ENCODE measurements at regions not wholly inside any gene's neighbourhood (a gene's known extent, or its start where the extent isn't known, plus 50 kb on each side); places are given as distances from the start of the nearest gene placed in this dataset.

DNA sequence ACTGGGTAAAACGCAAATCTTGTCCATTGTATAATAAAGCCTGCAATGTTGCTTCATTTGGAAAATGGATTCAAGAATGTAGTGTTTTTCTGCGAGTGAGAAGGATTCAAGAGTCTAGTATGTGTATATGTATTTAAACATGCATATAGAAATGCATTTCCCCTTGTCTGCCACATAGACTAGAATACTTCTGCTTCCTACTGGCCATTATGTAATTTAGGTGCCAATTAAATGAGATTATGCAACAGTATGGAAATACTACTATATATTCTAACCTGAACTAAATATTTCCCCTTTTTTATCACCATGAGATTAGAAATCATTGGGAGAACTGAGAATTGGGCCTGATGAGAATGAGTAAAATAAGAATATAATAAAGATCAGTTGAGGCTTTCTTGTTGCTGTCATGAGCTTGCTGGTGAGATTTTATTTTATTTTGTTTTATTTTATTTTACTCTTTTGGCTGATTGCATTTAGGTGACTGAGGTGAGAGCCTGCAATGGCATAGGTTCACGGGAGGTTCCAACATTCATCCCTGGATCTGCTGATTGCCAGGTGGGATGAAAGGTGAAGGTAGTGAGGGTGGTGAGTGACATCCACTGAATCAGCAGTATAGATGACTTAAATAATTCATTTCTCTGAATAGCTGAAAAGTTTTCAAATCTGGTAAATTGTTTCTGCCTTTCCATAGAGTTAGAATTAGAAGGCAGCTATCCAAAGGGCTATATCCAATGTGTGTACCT is 95.6 kb upstream of the SLC4A4 start:
- no peak overlapping the region for H3K4me3 ChIP-seq (ENCODE audit: low read depth, low read length)
- Mint-ChIP-seq H3K4me3 (no peak overlapping the region), H3K27me3 (peaks cover 6% of the 10 kb centered on the region), H3K27ac (no peak overlapping the region), H3K9me3 (no peaks in the 10 kb centered on the region), H3K4me1 (no peaks in the 10 kb centered on the region), H3K36me3 (no peaks in the 10 kb centered on the region)
- H3K4me1 ChIP-seq (ENCODE audit: control insufficient read depth, insufficient read depth, low read length, poor library complexity, severe bottlenecking): no peaks in the 10 kb centered on the region
- peaks cover 3% of the 10 kb centered on the region for H3K27me3 ChIP-seq (ENCODE audit: control insufficient read depth, insufficient read depth, low read length)
- no peaks in the 10 kb centered on the region for H3K36me3 ChIP-seq (ENCODE audit: control insufficient read depth, insufficient read depth, low read length)
- ATAC-seq (ENCODE audit: low read depth in 2 of 2) (no peak), DNase-seq (no peak)
- H3K9me3 ChIP-seq (ENCODE audit: control insufficient read depth in 2 of 2, low read length in 2 of 2): no peaks in the 10 kb centered on the region
- H3K27ac ChIP-seq (ENCODE audit: insufficient read depth, low read length, poor library complexity, severe bottlenecking): no peak overlapping the region

GRCh38 chr4:71247706-71248105 is 91.1 kb upstream of the SLC4A4 start:
- peak overlapping the region in 1 of 3 donors; percentile 49 for H3K27ac Mint-ChIP-seq
- H3K36me3 Mint-ChIP-seq: no peaks in the 10 kb centered on the region
- H3K9me3 Mint-ChIP-seq: no peaks in the 10 kb centered on the region
- Histone ChIP-seq H3K9me3 (ENCODE audit: control insufficient read depth in 2 of 2, low read length in 2 of 2) (no peaks in the 10 kb centered on the region), H3K36me3 (ENCODE audit: control insufficient read depth, insufficient read depth, low read length) (no peaks in the 10 kb centered on the region), H3K4me1 (ENCODE audit: control insufficient read depth, insufficient read depth, low read length, poor library complexity, severe bottlenecking) (no peaks in the 10 kb centered on the region), H3K27ac (ENCODE audit: insufficient read depth, low read length, poor library complexity, severe bottlenecking) (no peak overlapping the region), H3K27me3 (ENCODE audit: control insufficient read depth, insufficient read depth, low read length) (peaks cover 3% of the 10 kb centered on the region), H3K4me3 (ENCODE audit: low read depth, low read length) (no peak overlapping the region)
- DNase-seq (no peak), ATAC-seq (ENCODE audit: low read depth in 2 of 2) (no peak)
- peaks cover 5% of the 10 kb centered on the region for H3K27me3 Mint-ChIP-seq
- H3K4me3 Mint-ChIP-seq: no peak overlapping the region
- no peaks in the 10 kb centered on the region for H3K4me1 Mint-ChIP-seq

DNA sequence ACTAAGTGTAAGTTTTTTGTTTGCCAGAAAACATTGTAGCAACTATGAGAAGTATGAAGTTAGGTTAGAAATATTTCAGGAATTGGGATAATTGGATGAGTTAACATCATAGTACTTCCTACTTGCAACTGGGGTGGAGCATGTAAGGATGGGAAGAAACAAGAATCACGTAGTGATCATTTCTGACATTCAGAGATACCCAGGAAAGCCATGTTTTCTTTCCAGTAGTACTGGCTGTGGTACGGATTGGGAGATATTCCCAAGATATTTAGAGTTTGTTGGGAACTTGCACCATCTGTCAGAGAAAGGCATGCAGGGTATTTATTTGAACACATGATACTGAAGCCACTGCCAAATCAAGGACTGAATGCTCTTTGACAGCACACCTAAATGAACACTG is 87.6 kb upstream of the SLC4A4 start:
- Mint-ChIP-seq H3K36me3 (no peaks in the 10 kb centered on the region), H3K4me3 (no peak overlapping the region), H3K27ac (no peak overlapping the region), H3K27me3 (no peaks in the 10 kb centered on the region), H3K4me1 (no peaks in the 10 kb centered on the region), H3K9me3 (peaks cover 0 to 1% (median 0%) of the 10 kb centered on the region in 7 donors)
- DNase-seq: no peak
- no peak overlapping the region for H3K27ac ChIP-seq (ENCODE audit: insufficient read depth, low read length, poor library complexity, severe bottlenecking)
- peaks cover 1% of the 10 kb centered on the region for H3K27me3 ChIP-seq (ENCODE audit: control insufficient read depth, insufficient read depth, low read length)
- no peaks in the 10 kb centered on the region for H3K9me3 ChIP-seq (ENCODE audit: control insufficient read depth in 2 of 2, low read length in 2 of 2)
- ATAC-seq (ENCODE audit: low read depth in 2 of 2): no peak
- H3K4me3 ChIP-seq (ENCODE audit: low read depth, low read length): no peak overlapping the region
- H3K36me3 ChIP-seq (ENCODE audit: control insufficient read depth, insufficient read depth, low read length): no peaks in the 10 kb centered on the region
- no peaks in the 10 kb centered on the region for H3K4me1 ChIP-seq (ENCODE audit: control insufficient read depth, insufficient read depth, low read length, poor library complexity, severe bottlenecking)

- no peaks in the 10 kb centered on the region for H3K36me3 ChIP-seq (ENCODE audit: control insufficient read depth, insufficient read depth, low read length)
- H3K4me3 Mint-ChIP-seq: no peak overlapping the region
- no peak for ATAC-seq (ENCODE audit: low read depth in 2 of 2)
- peaks cover 1% of the 10 kb centered on the region for H3K27me3 ChIP-seq (ENCODE audit: control insufficient read depth, insufficient read depth, low read length)
- H3K27me3 Mint-ChIP-seq: no peaks in the 10 kb centered on the region
- no peak overlapping the region for H3K27ac Mint-ChIP-seq
- no peak for DNase-seq
- no peak overlapping the region for H3K27ac ChIP-seq (ENCODE audit: insufficient read depth, low read length, poor library complexity, severe bottlenecking)
- H3K4me1 Mint-ChIP-seq: no peaks in the 10 kb centered on the region
- H3K9me3 ChIP-seq (ENCODE audit: control insufficient read depth in 2 of 2, low read length in 2 of 2): no peaks in the 10 kb centered on the region
- H3K4me3 ChIP-seq (ENCODE audit: low read depth, low read length): no peak overlapping the region
- H3K36me3 Mint-ChIP-seq: no peaks in the 10 kb centered on the region
- H3K9me3 Mint-ChIP-seq: peaks cover 0 to 1% (median 0%) of the 10 kb centered on the region in 7 donors
- no peaks in the 10 kb centered on the region for H3K4me1 ChIP-seq (ENCODE audit: control insufficient read depth, insufficient read depth, low read length, poor library complexity, severe bottlenecking)
Observed at GRCh38 chr4:71253545-71253944, 85.3 kb upstream of the SLC4A4 start.

GRCh38 chr4:71254451-71255012 is 84.3 kb upstream of the SLC4A4 start:
- H3K4me3 Mint-ChIP-seq: no peak overlapping the region
- Histone ChIP-seq H3K36me3 (ENCODE audit: control insufficient read depth, insufficient read depth, low read length) (no peaks in the 10 kb centered on the region), H3K4me3 (ENCODE audit: low read depth, low read length) (peak overlapping the region; percentile 9), H3K4me1 (ENCODE audit: control insufficient read depth, insufficient read depth, low read length, poor library complexity, severe bottlenecking) (no peaks in the 10 kb centered on the region), H3K9me3 (ENCODE audit: control insufficient read depth in 2 of 2, low read length in 2 of 2) (no peaks in the 10 kb centered on the region), H3K27ac (ENCODE audit: insufficient read depth, low read length, poor library complexity, severe bottlenecking) (no peak overlapping the region), H3K27me3 (ENCODE audit: control insufficient read depth, insufficient read depth, low read length) (peaks cover 1% of the 10 kb centered on the region)
- no peaks in the 10 kb centered on the region for H3K27me3 Mint-ChIP-seq
- H3K27ac Mint-ChIP-seq: no peak overlapping the region
- ATAC-seq (ENCODE audit: low read depth in 2 of 2) (no peak), DNase-seq (no peak)
- peaks cover 0 to 1% (median 0%) of the 10 kb centered on the region in 7 donors for H3K9me3 Mint-ChIP-seq
- no peaks in the 10 kb centered on the region for H3K4me1 Mint-ChIP-seq
- H3K36me3 Mint-ChIP-seq: no peaks in the 10 kb centered on the region

GRCh38 chr4:71255976-71256375 is 82.8 kb upstream of the SLC4A4 start:
- H3K27me3 ChIP-seq (ENCODE audit: control insufficient read depth, insufficient read depth, low read length): peaks cover 1% of the 10 kb centered on the region
- H3K4me1 ChIP-seq (ENCODE audit: control insufficient read depth, insufficient read depth, low read length, poor library complexity, severe bottlenecking): no peaks in the 10 kb centered on the region
- H3K36me3 ChIP-seq (ENCODE audit: control insufficient read depth, insufficient read depth, low read length): no peaks in the 10 kb centered on the region
- no peaks in the 10 kb centered on the region for H3K27me3 Mint-ChIP-seq
- no peak overlapping the region for H3K27ac Mint-ChIP-seq
- DNase-seq (no peak), ATAC-seq (ENCODE audit: low read depth in 2 of 2) (no peak)
- H3K27ac ChIP-seq (ENCODE audit: insufficient read depth, low read length, poor library complexity, severe bottlenecking): no peak overlapping the region
- H3K9me3 Mint-ChIP-seq: peaks cover 0 to 1% (median 0%) of the 10 kb centered on the region in 7 donors
- H3K4me3 Mint-ChIP-seq: no peak overlapping the region
- H3K4me3 ChIP-seq (ENCODE audit: low read depth, low read length): no peak overlapping the region
- no peaks in the 10 kb centered on the region for H3K4me1 Mint-ChIP-seq
- no peaks in the 10 kb centered on the region for H3K36me3 Mint-ChIP-seq
- no peaks in the 10 kb centered on the region for H3K9me3 ChIP-seq (ENCODE audit: control insufficient read depth in 2 of 2, low read length in 2 of 2)

- ATAC-seq (ENCODE audit: low read depth in 2 of 2): no peak
- H3K9me3 Mint-ChIP-seq: peaks cover 0 to 1% (median 0%) of the 10 kb centered on the region in 7 donors
- Histone ChIP-seq H3K27ac (ENCODE audit: insufficient read depth, low read length, poor library complexity, severe bottlenecking) (no peak overlapping the region), H3K4me3 (ENCODE audit: low read depth, low read length) (no peak overlapping the region), H3K4me1 (ENCODE audit: control insufficient read depth, insufficient read depth, low read length, poor library complexity, severe bottlenecking) (no peaks in the 10 kb centered on the region), H3K36me3 (ENCODE audit: control insufficient read depth, insufficient read depth, low read length) (no peaks in the 10 kb centered on the region), H3K9me3 (ENCODE audit: control insufficient read depth in 2 of 2, low read length in 2 of 2) (no peaks in the 10 kb centered on the region), H3K27me3 (ENCODE audit: control insufficient read depth, insufficient read depth, low read length) (peaks cover under 1% of the 10 kb centered on the region)
- DNase-seq: no peak
- peaks cover 0 to 5% (median 1%) of the 10 kb centered on the region in 4 donors for H3K4me1 Mint-ChIP-seq
- peaks cover 10% of the 10 kb centered on the region for H3K27me3 Mint-ChIP-seq
- H3K36me3 Mint-ChIP-seq: no peaks in the 10 kb centered on the region
- no peak overlapping the region for H3K4me3 Mint-ChIP-seq
- H3K27ac Mint-ChIP-seq: no peak overlapping the region
Observed at GRCh38 chr4:71257761-71258160, 81.1 kb upstream of the SLC4A4 start.

DNA sequence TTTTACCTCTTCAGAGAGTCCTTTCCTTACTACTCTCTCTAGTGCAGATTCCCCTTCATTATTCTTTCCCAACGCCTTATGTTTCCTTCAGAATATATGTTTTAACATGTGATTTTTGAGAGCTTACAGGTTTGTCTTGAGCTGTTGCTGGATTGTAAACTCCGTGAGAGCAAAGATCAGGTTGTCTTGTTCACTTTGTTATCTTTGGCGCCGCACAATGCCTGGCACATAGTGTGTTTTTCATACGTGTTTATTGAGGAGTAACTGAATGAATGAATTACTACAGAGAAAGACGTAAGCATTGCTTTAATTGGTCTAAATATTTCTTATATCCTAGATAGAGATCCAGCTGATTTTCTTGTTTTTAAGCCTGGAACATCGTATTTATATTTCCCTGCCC is 80.5 kb upstream of the SLC4A4 start:
- Mint-ChIP-seq H3K9me3 (peaks cover 0 to 1% (median 0%) of the 10 kb centered on the region in 7 donors), H3K4me1 (peaks cover 0 to 5% (median 1%) of the 10 kb centered on the region in 4 donors), H3K4me3 (no peak overlapping the region), H3K27ac (no peak overlapping the region), H3K27me3 (peaks cover 10% of the 10 kb centered on the region), H3K36me3 (no peaks in the 10 kb centered on the region)
- Histone ChIP-seq H3K4me1 (ENCODE audit: control insufficient read depth, insufficient read depth, low read length, poor library complexity, severe bottlenecking) (no peaks in the 10 kb centered on the region), H3K36me3 (ENCODE audit: control insufficient read depth, insufficient read depth, low read length) (no peaks in the 10 kb centered on the region), H3K4me3 (ENCODE audit: low read depth, low read length) (no peak overlapping the region), H3K27ac (ENCODE audit: insufficient read depth, low read length, poor library complexity, severe bottlenecking) (no peak overlapping the region), H3K27me3 (ENCODE audit: control insufficient read depth, insufficient read depth, low read length) (no peaks in the 10 kb centered on the region), H3K9me3 (ENCODE audit: control insufficient read depth in 2 of 2, low read length in 2 of 2) (no peaks in the 10 kb centered on the region)
- ATAC-seq (ENCODE audit: low read depth in 2 of 2) (no peak), DNase-seq (no peak)
